ENCODE measurements at regions not wholly inside any gene's neighbourhood (a gene's known extent, or its start where the extent isn't known, plus 50 kb on each side); places are given as distances from the start of the nearest gene placed in this dataset.

GRCh38 chr1:200253774-200254495 lies 155.9 kb downstream of the ZNF281 start:
- Histone ChIP-seq H3K4me2 (ENCODE audit: low read length) (no peak overlapping the region), H3K4me3 (ENCODE audit: low read length) (no peak overlapping the region), H3K9me2 (ENCODE audit: insufficient read depth, low read length) (no peaks in the 10 kb centered on the region), H3K9ac (ENCODE audit: low read length) (no peak overlapping the region), H3K9me3 (ENCODE audit: low read length) (no peaks in the 10 kb centered on the region), H3K36me3 (ENCODE audit: insufficient read depth, low read length) (no peaks in the 10 kb centered on the region), H3K79me2 (replicated peaks; ENCODE audit: insufficient read depth, low read length) (no peaks in the 10 kb centered on the region), H4K20me1 (ENCODE audit: insufficient read depth) (no peaks in the 10 kb centered on the region), H3K27ac (ENCODE audit: low read length) (no peak overlapping the region), H3K27me3 (ENCODE audit: insufficient read depth, low read depth, low read length) (no peaks in the 10 kb centered on the region), H3F3A (ENCODE audit: insufficient read depth, low read length, poor library complexity, severe bottlenecking) (no peaks in the 10 kb centered on the region), H2AFZ (ENCODE audit: low read depth, low read length) (no peak overlapping the region)
- TF ChIP-seq TAF1 (IDR thresholded peaks at IDR 0.05; ENCODE audit: low read depth), result no peak
- TF ChIP-seq EP300 (conservative IDR thresholded peaks at IDR 0.05; ENCODE audit: poor library complexity, severe bottlenecking), result no peak
- no peak for TF ChIP-seq CTCF (IDR thresholded peaks at IDR 0.05; ENCODE audit: poor library complexity, severe bottlenecking)
- TF ChIP-seq RAD21 (conservative IDR thresholded peaks at IDR 0.05), result no peak
- TF ChIP-seq EZH2 (IDR thresholded peaks at IDR 0.05; ENCODE audit: borderline replicate concordance, insufficient read depth, low read length, poor library complexity, severe bottlenecking), result no peak
- TF ChIP-seq POLR2AphosphoS5 (IDR thresholded peaks at IDR 0.05), result no peak
- TF ChIP-seq SMC3 (conservative IDR thresholded peaks at IDR 0.05; ENCODE audit: poor library complexity), result no peak
- no peak for TF ChIP-seq REST (IDR thresholded peaks at IDR 0.05; ENCODE audit: borderline replicate concordance)
- TF ChIP-seq MXI1 (conservative IDR thresholded peaks at IDR 0.05; ENCODE audit: poor library complexity, severe bottlenecking), result no peak

GRCh38 chr1:200252531-200252930 lies 157.3 kb downstream of the ZNF281 start:
- Histone ChIP-seq H3K27ac (ENCODE audit: low read length) (no peak overlapping the region), H3K9me3 (ENCODE audit: low read length) (no peaks in the 10 kb centered on the region), H4K20me1 (ENCODE audit: insufficient read depth) (no peaks in the 10 kb centered on the region), H3F3A (ENCODE audit: insufficient read depth, low read length, poor library complexity, severe bottlenecking) (no peaks in the 10 kb centered on the region), H3K79me2 (replicated peaks; ENCODE audit: insufficient read depth, low read length) (no peaks in the 10 kb centered on the region), H3K9me2 (ENCODE audit: insufficient read depth, low read length) (no peaks in the 10 kb centered on the region), H3K4me2 (ENCODE audit: low read length) (no peak overlapping the region), H3K4me3 (ENCODE audit: low read length) (no peak overlapping the region), H3K27me3 (ENCODE audit: insufficient read depth, low read depth, low read length) (no peaks in the 10 kb centered on the region), H3K9ac (ENCODE audit: low read length) (no peak overlapping the region), H2AFZ (ENCODE audit: low read depth, low read length) (no peak overlapping the region), H3K36me3 (ENCODE audit: insufficient read depth, low read length) (no peaks in the 10 kb centered on the region)
- TF ChIP-seq POLR2AphosphoS5 (IDR thresholded peaks at IDR 0.05), result no peak
- TF ChIP-seq EZH2 (IDR thresholded peaks at IDR 0.05; ENCODE audit: borderline replicate concordance, insufficient read depth, low read length, poor library complexity, severe bottlenecking), result no peak
- no peak for TF ChIP-seq RAD21 (conservative IDR thresholded peaks at IDR 0.05)
- no peak for TF ChIP-seq SMC3 (conservative IDR thresholded peaks at IDR 0.05; ENCODE audit: poor library complexity)
- no peak for TF ChIP-seq TAF1 (IDR thresholded peaks at IDR 0.05; ENCODE audit: low read depth)
- TF ChIP-seq REST (IDR thresholded peaks at IDR 0.05; ENCODE audit: borderline replicate concordance), result no peak
- TF ChIP-seq EP300 (conservative IDR thresholded peaks at IDR 0.05; ENCODE audit: poor library complexity, severe bottlenecking), result no peak
- TF ChIP-seq CTCF (IDR thresholded peaks at IDR 0.05; ENCODE audit: poor library complexity, severe bottlenecking), result no peak
- TF ChIP-seq MXI1 (conservative IDR thresholded peaks at IDR 0.05; ENCODE audit: poor library complexity, severe bottlenecking), result no peak

Data from neural cell (in vitro differentiated cells).